PC-3 (cell line): ENCODE measurements at regions not wholly inside any gene's neighbourhood (a gene's known extent, or its start where the extent isn't known, plus 50 kb on each side); places are given as distances from the start of the nearest gene placed in this dataset.

Source experiments
- CTCF ChIP-seq: fragments of 300-600 bp; sonication (generic); conservative IDR thresholded peaks from 2 replicates; pipeline ENCODE4 v1.5.1; 2017; ENCODE audit warnings: antibody characterized with exemption, low read depth, mild to moderate bottlenecking, low read length
- EZH2phosphoT487 ChIP-seq: fragments of 300-600 bp; sonication (generic); IDR thresholded peaks from 2 replicates; pipeline ENCODE4 v1.6.1; 2018; ENCODE audit warnings: mild to moderate bottlenecking, antibody characterized with exemption, low read length, borderline replicate concordance

- TF ChIP-seq CTCF, result no peak
- no peak for TF ChIP-seq EZH2phosphoT487
These were observed 265.9 kb downstream of the EFCAB11 start for GRCh38 chr14:89688507-89689211.
